HG02870 (cell line): ENCODE measurements at regions not wholly inside any gene's neighbourhood (a gene's known extent, or its start where the extent isn't known, plus 50 kb on each side); places are given as distances from the start of the nearest gene placed in this dataset.

ENCODE experiments used
- ATAC-seq: cut with Tn5 transposase; IDR thresholded peaks from one replicate; pipeline ENCODE4 v1.9.1; 2021; ENCODE audit warnings: mild to moderate bottlenecking, moderate library complexity; ENCODE audit not compliant: unreplicated experiment

- no peak for ATAC-seq
These were observed 60.6 kb upstream of the NKX1-1 start for GRCh38 chr4:1466863-1467165.

GRCh38 chr4:1466034-1466862 lies 60.0 kb upstream of the NKX1-1 start:
- no peak for ATAC-seq

GRCh38 chr4:1465173-1466033 lies 59.2 kb upstream of the NKX1-1 start:
- no peak for ATAC-seq

- ATAC-seq = no peak
These were observed 58.4 kb upstream of the NKX1-1 start for GRCh38 chr4:1464581-1465171.

GRCh38 chr4:1463927-1464540 lies 57.8 kb upstream of the NKX1-1 start:
- ATAC-seq = no peak

GRCh38 chr4:1463088-1463926 lies 57.1 kb upstream of the NKX1-1 start:
- no peak for ATAC-seq

- no peak for ATAC-seq
These were observed 56.5 kb upstream of the NKX1-1 start for GRCh38 chr4:1462768-1463075.

- ATAC-seq = no peak
These were observed 55.9 kb upstream of the NKX1-1 start for GRCh38 chr4:1462009-1462767.

- no peak for ATAC-seq
These were observed 55.0 kb upstream of the NKX1-1 start for GRCh38 chr4:1460967-1461868.

- ATAC-seq = no peak
These were observed 53.7 kb upstream of the NKX1-1 start for GRCh38 chr4:1459722-1460511.

GRCh38 chr4:1459081-1459721 lies 53.0 kb upstream of the NKX1-1 start:
- ATAC-seq = no peak

GRCh38 chr4:1458581-1458980 lies 52.3 kb upstream of the NKX1-1 start:
- ATAC-seq = no peak
